Colon (tissue), 2 donors: ENCODE measurements at regions not wholly inside any gene's neighbourhood (a gene's known extent, or its start where the extent isn't known, plus 50 kb on each side); places are given as distances from the start of the nearest gene placed in this dataset.
"Not testable (repeated sequence)": the region's sequence is repeated elsewhere in the genome, so short reads cannot be mapped to it uniquely, and the experiment has no call there.

Source experiments
- FAIRE-seq: peaks from 2 replicates; lab custom pipeline; 2012; peaks lifted over from hg19 to GRCh38; lab: Jason Lieb, UNC
- donor health status: control.
- donor health status: control.

GRCh38 chr11:100584201-100584985 is 102.7 kb upstream of the ARHGAP42 start:
- no peak for FAIRE-seq

DNA sequence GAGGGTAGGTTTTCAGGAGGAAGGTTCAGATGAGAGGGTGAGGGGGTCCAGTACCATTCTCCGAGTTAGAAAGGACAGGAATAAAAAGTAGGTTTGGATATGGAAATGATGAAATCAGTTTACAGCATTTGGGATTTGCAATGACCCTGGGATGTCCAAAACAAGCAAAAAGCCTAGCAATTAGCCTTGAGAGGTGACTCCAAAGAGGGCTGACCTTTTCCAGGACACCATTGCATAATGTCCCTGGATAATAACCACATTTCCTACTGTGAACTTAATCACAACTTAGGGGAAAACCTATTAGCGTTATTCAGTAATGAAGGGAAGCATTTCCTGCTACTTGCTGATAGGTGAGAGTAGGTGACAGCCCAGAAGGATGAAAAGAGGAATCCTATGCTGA is 101.4 kb upstream of the ARHGAP42 start:
- FAIRE-seq, result no peak

- FAIRE-seq, result no peak
Measured at GRCh38 chr11:100586361-100587101, 100.6 kb upstream of the ARHGAP42 start.

- no peak for FAIRE-seq
Measured at GRCh38 chr11:100592619-100593260, 94.3 kb upstream of the ARHGAP42 start.

DNA sequence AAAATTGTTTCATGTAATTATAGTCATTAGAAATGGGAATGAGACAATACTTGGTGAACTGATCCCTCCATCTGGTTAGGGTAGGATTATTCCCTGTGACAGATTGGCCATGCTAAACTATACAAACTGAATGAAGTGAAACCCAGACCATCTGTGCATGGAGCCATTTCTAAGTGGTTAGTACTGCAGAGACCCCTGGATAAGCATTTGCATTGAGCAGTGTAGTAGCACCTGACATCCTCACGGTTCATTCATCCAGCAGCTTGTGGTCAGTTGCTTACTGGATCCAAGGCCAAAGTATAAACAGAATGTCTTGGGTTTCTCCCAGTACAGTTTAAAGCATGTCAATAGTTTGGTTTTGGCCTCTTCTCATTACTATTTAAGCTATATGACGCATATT is 93.8 kb upstream of the ARHGAP42 start:
- no peak for FAIRE-seq

DNA sequence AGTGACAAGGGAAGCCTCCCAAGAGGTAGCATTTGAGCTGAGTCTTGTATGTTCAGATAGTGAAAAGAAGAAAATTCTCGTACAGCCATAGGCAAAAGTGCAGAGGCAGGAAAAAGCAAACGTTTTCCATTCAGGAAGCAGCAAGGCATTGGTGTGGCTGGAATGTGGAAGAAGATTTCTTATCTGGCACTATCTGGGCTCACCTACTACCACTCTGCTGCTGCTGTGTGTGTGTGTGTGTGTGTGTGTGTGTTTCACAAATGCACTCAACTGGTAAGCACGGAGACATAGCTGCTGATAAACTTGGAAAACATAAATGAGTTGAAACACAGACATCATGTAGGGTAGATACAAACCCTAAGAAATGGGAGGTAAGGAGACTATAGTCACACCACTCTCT is 92.8 kb upstream of the ARHGAP42 start:
- FAIRE-seq, result no peak

- FAIRE-seq, result no peak
Measured at GRCh38 chr11:100600941-100601340, 86.1 kb upstream of the ARHGAP42 start.

DNA sequence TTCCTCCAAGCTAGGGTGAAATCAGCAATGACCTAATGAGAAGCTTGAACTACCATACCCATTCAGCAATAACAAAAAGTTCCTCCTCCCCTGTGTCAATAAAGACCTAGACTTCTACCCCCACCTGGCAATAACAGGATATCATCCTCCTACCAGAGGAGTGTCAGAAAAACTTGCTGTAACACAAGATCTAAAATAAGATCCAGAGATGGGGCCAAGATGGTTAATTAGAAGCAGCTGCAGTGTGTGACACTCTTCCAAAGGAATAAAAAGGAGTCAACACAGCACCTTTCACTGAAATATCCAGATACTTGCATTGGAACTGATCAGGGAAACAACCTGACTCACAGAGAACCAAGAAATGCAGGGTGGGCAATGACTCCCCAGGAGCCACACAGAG is 84.4 kb upstream of the ARHGAP42 start:
- FAIRE-seq, result no peak

DNA sequence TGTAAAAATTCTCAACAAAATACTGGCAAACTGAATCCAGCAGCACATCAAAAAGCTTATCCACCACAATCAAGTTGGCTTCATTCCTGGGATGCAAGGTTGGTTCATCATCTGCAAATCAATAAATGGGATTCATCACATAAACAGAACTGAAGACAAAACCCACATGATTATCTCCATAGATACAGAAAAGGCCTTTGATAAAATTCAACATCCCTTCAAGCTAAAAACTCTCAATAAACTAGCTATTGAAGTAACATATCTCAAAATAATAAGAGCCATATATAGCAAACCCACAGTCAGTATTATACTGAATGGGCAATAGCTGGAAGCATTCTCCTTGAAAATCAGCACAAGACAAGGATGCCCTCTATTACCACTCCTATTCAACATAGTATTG is 79.3 kb upstream of the ARHGAP42 start:
- FAIRE-seq, result not testable (repeated sequence)

GRCh38 chr11:100612766-100613165 is 74.3 kb upstream of the ARHGAP42 start:
- FAIRE-seq, result no peak

GRCh38 chr11:100618914-100619313 is 68.2 kb upstream of the ARHGAP42 start:
- no peak for FAIRE-seq

- FAIRE-seq, result no peak
Measured at GRCh38 chr11:100619484-100619883, 67.6 kb upstream of the ARHGAP42 start.

DNA sequence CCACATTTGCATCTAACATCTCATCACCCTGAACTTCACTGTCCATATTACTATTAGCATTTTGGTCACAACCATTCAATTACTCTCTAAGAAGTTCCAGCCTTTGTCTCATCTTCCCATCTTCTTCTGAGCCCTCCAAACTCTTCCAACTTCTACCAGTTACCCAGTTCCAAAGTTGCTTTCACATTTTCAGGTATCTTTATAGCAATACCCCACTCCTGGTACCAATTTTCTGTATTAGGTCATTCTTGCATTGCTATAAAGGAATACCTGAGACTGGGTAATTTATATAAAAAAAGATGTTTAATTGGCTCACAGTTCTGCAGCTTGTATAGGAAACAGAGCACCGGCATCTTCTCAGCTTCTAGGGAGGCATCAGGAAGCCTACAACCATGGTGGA is 64.7 kb upstream of the ARHGAP42 start:
- no peak for FAIRE-seq

GRCh38 chr11:100624346-100624745 is 62.7 kb upstream of the ARHGAP42 start:
- FAIRE-seq, result no peak

DNA sequence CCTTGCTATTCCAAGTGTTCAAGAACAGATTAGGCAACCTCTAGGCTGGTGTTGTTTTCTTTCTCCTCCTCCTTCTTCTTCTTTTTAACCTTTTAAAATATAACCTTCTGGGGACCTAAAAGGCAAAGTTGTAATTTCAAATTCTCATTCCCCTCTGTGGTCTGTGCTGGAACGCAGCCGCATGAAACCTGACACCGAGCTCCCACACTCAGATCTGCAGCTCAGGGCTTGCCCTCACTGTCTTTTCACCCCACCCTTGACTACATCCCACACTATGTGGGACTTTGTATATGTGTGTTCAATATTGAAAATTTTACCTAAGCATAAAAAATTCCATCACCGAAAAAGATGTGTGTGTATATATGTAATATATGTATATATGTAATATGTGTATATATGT is 62.0 kb upstream of the ARHGAP42 start:
- FAIRE-seq, result no peak

- no peak for FAIRE-seq
Measured at GRCh38 chr11:100629671-100630070, 57.4 kb upstream of the ARHGAP42 start.

DNA sequence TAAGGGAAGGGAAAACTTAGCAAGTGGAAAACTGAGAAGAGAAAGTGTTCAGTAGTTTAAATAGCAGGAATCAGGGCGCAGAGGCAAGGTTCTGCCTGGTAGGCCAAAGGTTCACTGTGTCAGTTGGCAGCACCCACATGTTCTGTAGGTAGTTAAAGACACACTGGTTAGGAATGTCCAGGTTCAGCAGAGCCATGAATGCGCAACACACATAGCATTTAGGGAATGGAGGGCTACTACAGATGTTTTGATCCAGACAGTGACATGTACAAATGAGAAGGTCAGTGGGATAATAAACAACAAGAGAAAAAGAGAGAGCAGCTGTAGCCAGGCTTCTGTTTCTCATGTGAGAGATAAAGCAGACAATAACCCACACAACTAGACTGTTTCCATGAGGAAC is 56.2 kb upstream of the ARHGAP42 start:
- FAIRE-seq, result no peak

DNA sequence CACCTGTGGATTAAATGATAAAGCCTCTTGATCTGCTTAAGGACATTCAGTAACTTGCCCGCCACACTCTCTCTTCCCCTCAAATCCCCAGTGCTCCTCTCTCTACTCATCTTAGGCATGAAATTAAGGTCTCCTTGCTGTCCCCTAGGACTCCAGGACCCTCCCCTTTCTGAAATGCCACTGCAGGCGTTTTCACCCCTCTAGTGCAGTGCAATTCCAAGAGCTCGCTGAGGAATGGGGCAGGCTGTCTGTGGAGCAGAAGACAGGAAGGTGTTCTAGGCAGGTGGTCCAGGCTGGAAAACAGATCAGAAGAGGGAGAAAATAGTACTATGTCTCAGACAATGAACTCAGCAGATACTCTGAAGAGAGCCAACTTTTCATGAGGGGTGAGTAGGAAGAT is 55.8 kb upstream of the ARHGAP42 start:
- no peak for FAIRE-seq

GRCh38 chr11:100632941-100633452 is 54.1 kb upstream of the ARHGAP42 start:
- peak; percentile 5 for FAIRE-seq

GRCh38 chr11:100635194-100635593 is 51.9 kb upstream of the ARHGAP42 start:
- FAIRE-seq, result no peak

DNA sequence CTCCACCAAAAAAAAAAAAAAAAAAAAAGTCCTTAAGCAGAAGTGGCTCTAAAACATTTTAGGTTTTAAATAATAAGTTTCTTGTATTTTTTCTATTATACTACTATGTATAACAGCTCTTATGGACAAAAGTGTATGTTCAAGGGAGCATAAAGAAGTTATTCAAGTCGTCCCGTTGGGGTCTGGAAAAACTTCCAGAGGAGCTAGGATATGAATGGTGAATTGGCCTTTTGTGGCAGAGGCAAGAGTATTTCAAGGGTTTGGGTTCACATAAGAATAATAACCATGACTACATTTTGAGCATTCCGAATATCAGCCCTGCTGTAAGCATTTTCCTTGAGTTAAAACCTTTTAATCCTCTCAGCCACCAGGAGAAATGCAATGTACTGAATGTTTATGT is 50.6 kb upstream of the ARHGAP42 start:
- FAIRE-seq, result no peak
